RWPE1 (cell line): ENCODE measurements at regions not wholly inside any gene's neighbourhood (a gene's known extent, or its start where the extent isn't known, plus 50 kb on each side); places are given as distances from the start of the nearest gene placed in this dataset.
A peak's percentile ranks its signal among the peaks of the same experiment; 100 is the strongest.

Experiments used
- CTCF ChIA-PET: fragments of 350-600 bp; sonication (Branson Sonifier 250); formaldehyde crosslinking; extraction: SDS; loops from one replicate; lab custom pipeline; 2021; lab: Yijun Ruan, JAX
- POLR2A ChIA-PET: fragments of 400-600 bp; formaldehyde crosslinking; extraction: SDS; loops from one replicate; lab custom pipeline; 2020; ENCODE audit warnings: antibody characterized with exemption; ENCODE audit not compliant: low non-redundant PET; lab: Yijun Ruan, JAX
- DNase-seq: peaks from one replicate; pipeline ENCODE4 v3.0.0; 2012; ENCODE audit warnings: low spot score
- H3K27ac ChIP-seq: fragments of 450-650 bp; 2 replicates; pipeline ENCODE4 v1.5.1; 2017
- CTCF ChIP-seq: fragments of 450-650 bp; conservative IDR thresholded peaks from 2 replicates; pipeline ENCODE4 v1.5.1; 2017; ENCODE audit warnings: low read depth, mild to moderate bottlenecking

DNA sequence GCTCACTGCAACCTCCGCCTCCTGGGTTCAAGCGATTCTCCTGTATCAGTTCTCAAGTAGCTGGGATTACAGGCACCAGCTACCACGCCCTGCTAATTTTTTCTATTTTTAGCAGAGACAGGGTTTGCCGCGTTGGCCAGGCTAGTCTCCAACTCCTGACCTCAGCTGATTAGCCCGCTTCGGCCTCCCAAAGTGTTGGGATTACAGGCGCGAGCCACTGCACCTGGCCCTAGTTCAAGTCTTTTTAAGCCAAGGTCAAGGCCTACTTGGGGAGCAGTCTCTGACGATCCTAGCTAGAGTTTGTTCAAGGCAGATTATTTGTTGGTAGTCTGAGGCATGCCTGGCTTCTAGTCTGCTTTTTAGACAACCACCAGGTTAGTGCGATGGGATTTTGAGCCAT is 709.5 kb upstream of the COBL start:
- no peak for DNase-seq
- CTCF ChIA-PET: no interaction called here
- POLR2A ChIA-PET: no interaction called here
- H3K27ac ChIP-seq: no peak overlapping the region
- no peak for TF ChIP-seq CTCF

DNA sequence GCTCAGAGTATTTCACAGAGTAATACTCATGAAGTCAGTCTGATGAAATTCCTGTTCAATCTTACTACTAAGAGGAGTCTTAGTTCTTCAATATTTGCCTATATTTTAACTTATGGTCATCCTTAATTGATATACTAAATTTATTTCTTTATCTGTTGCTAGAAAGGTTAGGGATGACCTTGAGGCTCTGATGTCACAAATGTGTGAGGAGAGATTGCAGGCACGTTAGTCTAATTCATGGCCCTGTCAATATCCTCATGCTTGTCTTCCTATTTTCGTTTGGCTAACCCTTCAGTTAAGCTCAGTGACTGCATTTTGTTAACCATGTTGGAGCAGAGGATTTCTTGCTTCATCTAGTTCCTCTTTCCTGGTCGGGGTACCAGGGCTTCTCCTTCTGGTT is 704.7 kb upstream of the COBL start:
- ChIA-PET CTCF (no interaction called here), POLR2A (no interaction called here)
- DNase-seq: no peak
- no peak for TF ChIP-seq CTCF
- H3K27ac ChIP-seq: no peak overlapping the region

GRCh38 chr7:52018680-52019054 is 702.1 kb upstream of the COBL start:
- H3K27ac ChIP-seq: no peak overlapping the region
- ChIA-PET POLR2A (no interaction called here), CTCF (interaction anchor here (0.7 kb wide), 1 partner anchor 9 kb away, joined by 3 read pairs; no protein-coding TSS in a partner anchor)
- no peak for TF ChIP-seq CTCF
- DNase-seq: no peak

DNA sequence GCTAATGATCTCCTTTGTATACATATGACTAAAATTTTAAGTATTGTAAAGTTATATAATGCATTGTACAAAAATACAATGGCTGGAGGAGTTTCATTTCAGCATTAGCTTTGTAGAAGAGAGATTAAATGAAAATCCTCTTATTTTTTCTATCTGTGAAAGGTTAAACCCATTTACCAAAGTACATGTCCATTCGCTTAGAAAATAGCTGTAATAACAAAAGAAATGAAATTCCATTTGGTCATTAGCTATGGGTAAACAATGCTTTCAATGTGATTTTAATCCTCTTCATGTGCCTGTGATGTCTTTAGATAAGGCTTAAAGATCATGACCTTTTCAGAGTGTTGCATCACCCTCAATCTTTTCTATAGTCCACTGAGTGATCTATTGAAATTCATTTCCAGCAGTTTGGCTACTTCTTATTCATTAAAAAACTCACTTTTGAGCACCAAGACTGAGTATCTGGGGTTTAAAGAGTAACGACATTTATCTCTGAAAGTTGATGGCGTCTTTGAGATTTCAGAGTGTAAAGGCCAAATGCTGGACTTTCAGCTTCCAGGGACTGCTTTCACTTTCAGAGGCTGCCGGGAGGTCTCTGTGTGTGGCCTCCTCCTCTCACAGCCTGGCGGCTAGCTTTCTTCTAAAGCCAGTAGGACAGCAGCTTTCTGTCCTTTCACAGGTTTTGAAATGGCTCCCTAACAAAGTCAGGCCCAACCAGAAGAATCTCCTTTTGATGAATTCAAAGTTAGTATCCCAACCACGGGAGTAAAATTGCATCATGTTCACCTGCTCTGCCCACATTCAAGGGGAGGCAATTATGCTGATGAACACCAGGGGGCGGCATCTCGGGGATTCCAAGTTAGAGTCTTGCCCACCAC is 701.4 kb upstream of the COBL start:
- DNase-seq: peak; percentile 24
- POLR2A ChIA-PET: no interaction called here
- TF ChIP-seq CTCF: peak; percentile 35; the same call in 1 of the 2 replicates
- no peak overlapping the region for H3K27ac ChIP-seq
- CTCF ChIA-PET: interaction anchor here (0.7 kb wide), 1 partner anchor 10 kb away, joined by 3 read pairs; no protein-coding TSS in a partner anchor

- no peak overlapping the region for H3K27ac ChIP-seq
- ChIA-PET POLR2A (no interaction called here), CTCF (no interaction called here)
- no peak for TF ChIP-seq CTCF
- DNase-seq: no peak
These were observed 692.6 kb upstream of the COBL start for GRCh38 chr7:52009181-52009580.

GRCh38 chr7:52006674-52007073 is 690.1 kb upstream of the COBL start:
- no peak for DNase-seq
- no peak overlapping the region for H3K27ac ChIP-seq
- ChIA-PET POLR2A (no interaction called here), CTCF (no interaction called here)
- TF ChIP-seq CTCF: no peak
